Neural cell (in vitro differentiated cells): ENCODE measurements at regions not wholly inside any gene's neighbourhood (a gene's known extent, or its start where the extent isn't known, plus 50 kb on each side); places are given as distances from the start of the nearest gene placed in this dataset.

ENCODE experiments used
- EZH2 ChIP-seq: fragments of 200-600, 300-800 bp; shearing (Covaris generic), sonication (generic); IDR thresholded peaks from 2 replicates; pipeline ENCODE4 v1.6.1; 2014; ENCODE audit warnings: antibody characterized with exemption, low read length, borderline replicate concordance, mild to moderate bottlenecking; ENCODE audit not compliant: insufficient read depth, poor library complexity, severe bottlenecking
- POLR2AphosphoS5 ChIP-seq: IDR thresholded peaks from 2 replicates; pipeline ENCODE4 v1.6.1; 2012
- RAD21 ChIP-seq: fragments of 450-650 bp; conservative IDR thresholded peaks from 2 replicates; pipeline ENCODE4 v1.6.1; 2014; ENCODE audit warnings: antibody characterized with exemption, mild to moderate bottlenecking, moderate library complexity
- SMC3 ChIP-seq: fragments of 450-650 bp; conservative IDR thresholded peaks from 2 replicates; pipeline ENCODE4 v1.6.1; 2014; ENCODE audit warnings: antibody characterized with exemption, mild to moderate bottlenecking, moderate library complexity; ENCODE audit not compliant: poor library complexity
- TAF1 ChIP-seq: IDR thresholded peaks from 2 replicates; pipeline ENCODE4 v1.6.1; 2012; ENCODE audit warnings: low read depth
- TF ChIP-seq, protein P1 (sequence below): fragments of 450-650 bp; IDR thresholded peaks from 2 replicates; pipeline ENCODE4 v1.5.1; 2014; ENCODE audit warnings: antibody characterized with exemption, mild to moderate bottlenecking, moderate library complexity; ENCODE audit not compliant: poor library complexity, severe bottlenecking

GRCh38 chr2:19627359-19627758 is 268.9 kb upstream of the OSR1 start:
- TF ChIP-seq, protein P1, sequence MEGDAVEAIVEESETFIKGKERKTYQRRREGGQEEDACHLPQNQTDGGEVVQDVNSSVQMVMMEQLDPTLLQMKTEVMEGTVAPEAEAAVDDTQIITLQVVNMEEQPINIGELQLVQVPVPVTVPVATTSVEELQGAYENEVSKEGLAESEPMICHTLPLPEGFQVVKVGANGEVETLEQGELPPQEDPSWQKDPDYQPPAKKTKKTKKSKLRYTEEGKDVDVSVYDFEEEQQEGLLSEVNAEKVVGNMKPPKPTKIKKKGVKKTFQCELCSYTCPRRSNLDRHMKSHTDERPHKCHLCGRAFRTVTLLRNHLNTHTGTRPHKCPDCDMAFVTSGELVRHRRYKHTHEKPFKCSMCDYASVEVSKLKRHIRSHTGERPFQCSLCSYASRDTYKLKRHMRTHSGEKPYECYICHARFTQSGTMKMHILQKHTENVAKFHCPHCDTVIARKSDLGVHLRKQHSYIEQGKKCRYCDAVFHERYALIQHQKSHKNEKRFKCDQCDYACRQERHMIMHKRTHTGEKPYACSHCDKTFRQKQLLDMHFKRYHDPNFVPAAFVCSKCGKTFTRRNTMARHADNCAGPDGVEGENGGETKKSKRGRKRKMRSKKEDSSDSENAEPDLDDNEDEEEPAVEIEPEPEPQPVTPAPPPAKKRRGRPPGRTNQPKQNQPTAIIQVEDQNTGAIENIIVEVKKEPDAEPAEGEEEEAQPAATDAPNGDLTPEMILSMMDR = no peak
- TF ChIP-seq RAD21 (no peak), POLR2AphosphoS5 (no peak), TAF1 (no peak), EZH2 (no peak), SMC3 (no peak)
